NCI-H446 (cell line): ENCODE measurements at regions not wholly inside any gene's neighbourhood (a gene's known extent, or its start where the extent isn't known, plus 50 kb on each side); places are given as distances from the start of the nearest gene placed in this dataset.
A peak's percentile ranks its signal among the peaks of the same experiment; 100 is the strongest.

Experiments used
- DNase-seq, 2 experiments: peaks; one replicate each; lab custom pipeline; 2025; lab: John Stamatoyannopoulos, UW

DNA sequence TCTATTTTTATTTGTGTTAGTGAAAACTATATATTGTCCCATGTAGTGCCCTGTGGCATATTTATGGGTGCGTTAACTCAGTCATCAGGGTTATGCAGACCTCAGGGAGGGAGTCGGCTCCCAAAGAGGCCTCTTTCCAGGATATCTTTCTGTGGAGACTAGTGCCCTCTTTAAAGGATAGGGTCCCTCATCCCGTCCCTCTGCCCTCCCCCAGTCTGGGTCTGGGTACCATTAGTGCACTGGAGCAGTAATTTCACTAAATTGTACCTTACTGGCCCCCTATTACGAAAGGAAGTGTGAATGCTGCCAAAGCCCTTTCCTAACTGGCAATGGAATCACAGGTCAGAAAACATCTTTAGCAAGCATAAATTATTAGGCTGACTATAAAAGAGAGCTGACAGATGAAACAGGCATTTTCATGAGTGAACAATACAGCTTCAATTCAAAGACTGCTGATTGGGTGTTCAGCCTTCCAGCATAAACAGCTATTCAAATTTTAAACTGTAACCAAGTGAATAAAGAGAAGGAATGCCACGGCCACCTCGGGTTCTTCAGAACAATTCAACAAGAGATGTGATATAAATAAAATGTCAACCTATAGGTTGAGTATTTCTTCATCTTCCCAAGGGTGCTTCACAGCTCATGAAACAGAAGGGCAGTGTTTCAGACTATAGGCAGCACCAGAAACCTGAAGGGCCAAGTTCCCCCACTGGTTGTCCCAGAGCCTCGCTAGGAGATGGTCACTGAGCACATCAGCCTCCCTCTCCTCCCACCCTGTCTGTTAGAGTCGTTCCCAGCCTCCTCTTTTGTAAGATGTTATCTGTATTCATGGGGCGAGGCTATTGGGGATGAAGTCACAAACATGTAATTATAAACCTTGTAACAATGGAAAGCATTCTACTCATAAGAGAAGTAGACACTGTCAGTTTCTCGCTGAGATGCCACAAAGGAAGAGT, 318.7 kb downstream of the TMEM161B start:
- DNase-seq, result no peak

DNA sequence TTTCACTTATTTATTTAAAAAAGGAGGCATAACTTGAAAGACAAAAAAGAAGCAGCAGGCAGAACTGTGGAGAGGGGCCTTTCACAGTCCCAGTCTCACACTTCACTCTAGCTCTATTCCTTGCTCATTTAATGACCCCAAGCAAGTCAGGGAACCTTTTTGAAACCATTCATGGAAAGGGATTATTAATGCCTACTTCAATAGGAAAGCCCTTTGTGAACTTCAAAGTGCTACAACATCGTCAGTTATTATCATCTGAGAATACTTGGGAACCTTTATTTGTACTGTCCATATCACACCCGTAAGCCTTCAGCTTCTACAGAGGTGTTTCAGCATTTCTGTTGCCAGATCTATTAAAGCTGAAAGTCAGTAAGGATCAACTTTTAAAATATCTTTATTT, 320.2 kb downstream of the TMEM161B start:
- no peak for DNase-seq

DNA sequence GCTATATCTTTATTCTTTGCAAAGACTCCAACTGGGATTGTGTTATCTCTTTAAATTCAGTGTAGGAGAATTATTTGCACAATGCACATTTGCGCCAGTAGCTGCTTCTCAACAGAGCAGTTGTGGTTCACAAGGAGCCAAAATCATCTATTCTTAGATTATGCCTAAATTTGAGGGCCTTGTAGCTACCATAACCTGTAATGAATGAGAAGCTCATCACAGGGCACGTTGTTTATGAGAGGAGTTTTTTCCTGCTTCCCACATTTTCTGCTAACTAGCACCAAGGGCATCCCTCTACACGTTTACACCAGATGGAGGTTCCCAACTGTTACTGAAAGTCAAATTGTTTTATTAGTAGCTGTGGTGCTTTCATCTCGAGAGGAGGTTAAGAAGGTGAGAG, 322.4 kb downstream of the TMEM161B start:
- no peak for DNase-seq

GRCh38 chr5:87945286-87945650, 323.4 kb downstream of the TMEM161B start:
- no peak for DNase-seq

GRCh38 chr5:87944553-87945285, 323.9 kb downstream of the TMEM161B start:
- DNase-seq, result peak; percentile 96 to 97

- DNase-seq, result no peak
Observed at GRCh38 chr5:87940775-87941174, 327.9 kb downstream of the TMEM161B start.

- DNase-seq, result no peak
Observed at GRCh38 chr5:87936667-87937066, 332.0 kb downstream of the TMEM161B start.

DNA sequence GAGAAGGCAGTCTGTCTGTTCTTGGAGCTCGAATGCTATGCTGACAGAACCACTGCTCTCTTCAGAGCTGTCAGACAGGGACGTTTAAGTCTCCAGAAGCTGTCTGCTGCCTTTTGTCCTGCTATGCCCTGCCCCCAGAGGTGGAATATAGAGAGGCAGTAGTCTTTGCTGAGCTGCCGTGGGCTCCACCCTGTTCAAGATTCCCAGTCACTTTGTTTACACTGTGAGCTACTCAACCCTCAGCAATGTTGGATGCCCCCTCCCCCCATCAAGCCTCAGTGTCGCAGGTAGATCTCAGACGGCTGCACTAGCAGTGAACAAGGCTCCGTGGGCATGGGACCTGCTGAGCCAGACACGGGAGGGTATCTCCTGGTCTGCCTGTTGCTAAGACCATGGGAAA, 344.2 kb downstream of the TMEM161B start:
- no peak for DNase-seq

DNA sequence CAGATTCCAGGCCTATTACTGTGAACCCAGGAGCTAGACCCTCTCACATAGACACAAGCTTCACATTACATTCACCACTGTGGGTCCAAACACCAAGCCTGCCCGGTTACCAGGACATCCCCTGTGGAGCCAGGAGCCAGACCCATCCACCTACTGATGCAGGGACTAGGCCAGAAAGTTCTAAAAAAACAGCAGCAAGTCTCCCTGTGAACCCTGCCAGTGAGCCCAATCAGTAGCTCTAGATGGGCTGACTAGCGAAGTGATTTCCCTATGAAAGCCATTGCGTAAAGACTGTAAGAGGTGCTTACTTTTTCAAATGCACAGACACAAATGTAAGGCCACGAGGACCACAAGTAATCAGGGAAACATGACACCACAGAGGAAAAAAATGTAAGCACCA, 352.3 kb downstream of the TMEM161B start:
- DNase-seq, result no peak

DNA sequence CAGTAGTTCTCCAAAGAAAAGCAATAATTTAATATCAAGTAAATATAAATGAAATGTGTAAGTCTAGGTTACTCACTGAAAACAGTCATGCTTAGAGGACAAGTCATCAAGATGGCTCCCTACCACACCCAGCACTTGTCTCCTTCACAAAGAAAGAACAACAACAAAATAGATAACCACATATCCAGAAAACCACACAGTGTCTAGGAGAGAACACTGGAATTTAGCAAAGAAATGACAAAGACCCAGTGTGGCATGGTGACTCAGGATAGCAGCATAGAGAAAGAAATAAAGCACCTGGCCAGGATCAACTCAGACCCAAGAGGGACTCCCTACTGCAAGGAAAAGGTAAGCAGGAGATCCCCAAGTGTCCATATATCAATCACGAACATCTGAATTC, 356.2 kb downstream of the TMEM161B start:
- no peak for DNase-seq

DNA sequence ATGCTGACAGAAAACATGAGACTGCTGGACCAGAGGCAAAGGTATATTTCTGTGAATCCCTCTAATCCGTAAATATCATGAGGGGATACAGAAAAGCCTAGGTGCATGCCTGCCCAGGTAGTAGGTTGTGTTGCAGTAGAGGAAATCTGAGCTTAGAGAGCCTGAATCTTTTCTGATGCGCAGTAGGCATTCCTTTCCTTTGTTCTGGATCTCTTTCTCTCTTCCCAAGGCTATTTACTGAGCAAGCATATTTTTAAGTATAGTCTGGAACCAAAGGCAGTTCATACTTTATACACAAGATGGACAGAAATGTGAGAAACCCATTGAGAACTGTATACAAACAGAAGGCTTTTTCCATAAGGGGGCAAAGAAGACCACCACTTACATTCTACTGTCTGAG, 359.3 kb downstream of the TMEM161B start:
- no peak for DNase-seq

DNA sequence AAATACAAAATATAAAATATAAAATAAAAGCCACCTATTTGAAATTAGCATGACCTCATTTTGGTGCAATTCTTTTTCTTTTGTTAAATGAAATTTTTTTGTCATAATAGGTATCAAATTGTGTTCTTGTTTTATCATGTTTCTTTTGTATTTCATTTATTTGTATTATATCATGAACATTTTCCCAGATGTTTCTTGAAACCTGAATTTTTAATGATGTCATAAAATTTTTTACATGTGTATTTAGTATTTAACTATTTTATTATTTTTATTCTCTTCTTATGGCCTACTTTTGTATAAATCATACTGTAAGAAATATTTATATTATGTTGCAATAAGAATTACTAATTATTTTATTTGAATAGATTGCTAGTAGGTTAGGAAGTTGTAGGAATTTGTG, 361.7 kb downstream of the TMEM161B start:
- no peak for DNase-seq

GRCh38 chr5:87900419-87900818, 368.2 kb downstream of the TMEM161B start:
- DNase-seq, result no peak

- no peak for DNase-seq
Observed at GRCh38 chr5:87899721-87900131, 368.9 kb downstream of the TMEM161B start.

- peak; percentile 24 to 74 for DNase-seq
Observed at GRCh38 chr5:87899208-87899661, 369.4 kb downstream of the TMEM161B start.

DNA sequence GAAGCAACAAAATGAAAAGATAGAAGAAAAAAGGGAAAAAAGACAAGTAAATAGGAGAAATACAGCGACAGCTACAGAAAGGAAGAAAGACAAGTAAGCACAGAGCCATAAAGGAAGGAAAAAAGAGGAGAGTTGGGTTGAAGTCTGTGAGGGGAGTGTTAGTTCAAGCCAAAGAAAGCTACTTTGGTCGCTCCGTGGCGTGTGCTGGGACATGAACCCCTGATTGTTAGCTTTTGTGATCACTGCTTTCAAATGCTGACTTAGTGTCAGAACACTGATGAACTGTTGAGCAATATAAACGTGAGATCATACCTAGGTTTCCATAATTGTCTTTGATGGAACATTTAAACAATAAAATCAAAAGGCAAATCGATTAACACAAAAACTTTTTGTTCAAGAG, 370.1 kb downstream of the TMEM161B start:
- no peak for DNase-seq

GRCh38 chr5:87888139-87888538, 380.5 kb downstream of the TMEM161B start:
- no peak for DNase-seq

- DNase-seq, result no peak
Observed at GRCh38 chr5:87887247-87887646, 381.4 kb downstream of the TMEM161B start.

DNA sequence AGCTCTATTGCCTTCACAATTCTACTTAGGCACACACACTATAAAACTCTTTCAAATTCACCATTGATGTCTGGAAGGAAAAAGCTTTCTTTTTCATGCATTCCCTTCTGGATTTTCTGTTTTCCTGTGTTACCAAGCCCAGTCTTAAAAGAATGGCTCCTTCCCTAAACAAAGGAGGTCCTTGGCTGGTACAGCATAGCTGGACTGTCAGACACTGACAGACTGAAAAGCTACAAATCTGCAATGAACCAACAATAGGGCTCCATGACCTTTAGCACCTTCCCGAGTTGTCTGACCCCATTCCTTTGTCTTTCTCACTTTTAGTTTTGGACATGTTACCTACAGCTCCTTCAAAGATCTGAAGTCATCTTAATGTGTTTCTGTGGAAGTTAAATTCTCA, 382.5 kb downstream of the TMEM161B start:
- DNase-seq, result no peak

DNA sequence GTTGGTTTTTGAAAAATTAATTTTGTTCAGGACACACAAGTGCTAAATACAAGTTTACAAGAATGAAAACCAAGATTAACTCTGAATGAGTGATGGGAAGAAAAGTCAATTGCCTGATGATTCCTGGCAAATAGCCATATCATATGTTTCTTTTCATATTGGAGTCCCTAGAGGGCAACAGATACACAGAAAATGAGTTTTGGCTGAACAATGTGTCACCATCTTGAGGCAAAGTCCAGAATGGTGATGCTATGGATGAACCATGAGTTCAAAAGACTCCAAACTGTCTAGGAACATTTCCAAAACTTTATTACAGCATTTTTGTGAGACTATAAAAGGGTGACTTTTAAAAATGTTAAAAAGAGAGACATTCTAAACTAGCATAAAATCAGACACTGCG, 382.9 kb downstream of the TMEM161B start:
- peak in 1 of 2 experiments; percentile 59 for DNase-seq

GRCh38 chr5:87877495-87877894, 391.1 kb downstream of the TMEM161B start:
- DNase-seq, result no peak

DNA sequence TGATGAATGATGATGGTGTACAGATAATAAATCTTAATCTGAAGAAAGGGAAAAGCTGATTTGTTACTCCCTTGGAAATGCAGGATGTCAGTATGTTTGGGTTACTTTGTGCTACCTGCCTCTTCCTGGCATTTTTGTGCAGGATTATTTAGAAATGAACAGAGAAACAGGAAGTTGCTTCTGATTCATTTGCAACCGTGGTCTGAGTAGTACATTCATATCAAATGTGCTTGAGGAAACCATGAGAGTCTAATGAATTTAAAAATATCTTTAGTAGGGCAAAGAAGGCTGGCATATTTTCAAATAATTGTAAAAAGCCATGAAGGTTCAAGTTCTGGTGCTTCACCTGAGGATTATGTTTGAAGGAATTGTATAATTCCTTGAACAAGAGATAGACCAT, 391.6 kb downstream of the TMEM161B start:
- DNase-seq, result no peak

DNA sequence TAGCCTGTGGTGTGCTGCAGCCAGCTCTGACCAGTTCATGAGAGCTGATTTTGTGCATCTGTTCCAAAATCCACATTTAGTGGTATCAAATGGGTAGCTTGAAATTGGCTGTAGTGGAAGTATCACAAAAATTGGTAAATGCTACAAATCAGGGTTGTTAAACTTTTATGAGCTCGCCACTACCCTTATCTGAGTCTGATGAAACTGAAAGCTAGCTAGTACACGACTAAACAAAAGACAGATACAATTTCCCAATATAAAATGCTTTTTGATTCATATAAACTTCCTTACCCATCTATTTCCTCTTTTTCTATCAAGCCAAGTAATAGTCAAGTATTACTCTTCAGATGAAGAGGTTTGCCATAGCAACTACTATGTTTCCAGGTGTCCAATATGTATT, 392.0 kb downstream of the TMEM161B start:
- no peak for DNase-seq
